GM21447 (cell line): ENCODE measurements at regions not wholly inside any gene's neighbourhood (a gene's known extent, or its start where the extent isn't known, plus 50 kb on each side); places are given as distances from the start of the nearest gene placed in this dataset.
"Not testable (repeated sequence)": the region's sequence is repeated elsewhere in the genome, so short reads cannot be mapped to it uniquely, and the experiment has no call there.

Experiments used
- ATAC-seq: cut with Tn5 transposase; IDR thresholded peaks from one replicate; pipeline ENCODE4 v1.9.1; 2021; ENCODE audit not compliant: unreplicated experiment

DNA sequence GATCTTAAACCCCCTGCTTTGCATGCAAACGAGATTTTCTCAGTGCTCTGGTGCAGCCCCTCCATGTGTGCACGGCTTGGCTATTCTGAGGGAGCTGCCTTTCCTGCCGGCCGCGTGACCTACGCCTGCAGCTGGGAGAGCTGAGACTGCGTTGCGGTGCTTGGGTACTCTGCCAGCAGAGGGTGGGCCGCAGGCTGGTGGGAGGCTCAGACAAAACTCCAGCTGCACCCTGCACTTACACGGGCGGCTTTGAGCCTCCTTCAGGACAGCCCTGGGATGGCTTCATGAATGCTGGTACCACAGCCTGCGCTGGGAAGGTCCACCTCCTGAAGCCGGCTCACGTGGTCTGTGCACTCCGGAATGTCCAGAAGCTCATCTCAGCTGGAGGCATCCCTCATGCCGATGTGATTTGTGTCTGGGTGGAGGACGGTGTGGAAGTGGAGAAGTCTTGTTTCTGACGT lies 223.7 kb downstream of the DLL1 start:
- no peak for ATAC-seq

DNA sequence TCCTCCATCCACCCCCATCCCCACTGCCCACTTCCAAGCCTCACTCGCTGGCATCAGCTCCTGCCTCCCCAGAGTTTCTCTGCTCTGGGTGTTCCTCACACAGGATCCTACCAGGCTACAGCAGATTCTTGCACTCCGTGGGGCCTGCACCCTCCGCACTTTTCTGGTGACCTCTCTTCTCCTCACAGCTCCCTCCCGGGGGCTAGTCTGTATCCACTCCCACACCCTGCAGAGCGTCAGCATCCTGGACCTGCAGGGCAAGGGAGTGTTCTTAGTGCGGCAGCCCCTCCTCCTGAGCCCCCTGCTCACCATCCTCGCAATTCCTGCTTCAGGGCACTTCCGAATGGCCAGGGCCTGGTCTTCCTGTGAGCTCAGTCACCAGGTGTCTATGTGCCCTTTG lies 224.2 kb downstream of the DLL1 start:
- ATAC-seq = no peak

DNA sequence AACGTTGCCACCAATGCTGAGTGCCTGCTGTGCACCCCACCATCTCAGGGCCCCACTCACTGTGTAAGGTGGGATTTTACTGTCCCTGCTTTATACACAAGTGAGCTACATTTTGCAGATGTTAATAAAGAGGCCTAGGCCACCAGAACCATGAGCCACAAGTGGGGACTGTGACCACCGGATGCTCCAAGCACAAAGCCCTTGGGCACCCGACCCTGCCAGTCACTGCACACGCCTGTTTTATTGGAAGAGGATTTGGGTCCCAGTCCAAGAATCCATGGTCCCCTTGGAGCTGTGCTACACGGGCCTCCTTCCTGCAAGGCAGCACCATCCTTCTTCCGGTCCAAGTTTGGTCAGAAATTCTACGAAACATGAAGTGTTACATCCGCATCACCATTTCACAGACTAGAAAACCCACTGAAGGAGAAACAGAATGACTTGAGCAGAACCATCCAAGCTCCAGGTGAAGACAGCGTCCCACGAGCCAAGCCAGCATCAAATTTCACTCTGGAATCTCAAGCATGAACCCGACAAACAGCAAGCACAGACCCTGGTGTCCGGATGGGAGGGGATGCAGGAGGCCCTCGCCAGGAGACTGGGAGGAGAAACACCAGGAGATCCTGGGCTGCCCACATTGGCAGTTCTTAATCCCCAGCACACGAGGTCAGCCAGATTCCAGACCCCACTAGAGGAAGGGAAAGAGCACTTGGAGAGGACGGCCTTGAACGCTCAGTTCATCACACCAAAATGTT lies 226.9 kb downstream of the DLL1 start:
- ATAC-seq = no peak

DNA sequence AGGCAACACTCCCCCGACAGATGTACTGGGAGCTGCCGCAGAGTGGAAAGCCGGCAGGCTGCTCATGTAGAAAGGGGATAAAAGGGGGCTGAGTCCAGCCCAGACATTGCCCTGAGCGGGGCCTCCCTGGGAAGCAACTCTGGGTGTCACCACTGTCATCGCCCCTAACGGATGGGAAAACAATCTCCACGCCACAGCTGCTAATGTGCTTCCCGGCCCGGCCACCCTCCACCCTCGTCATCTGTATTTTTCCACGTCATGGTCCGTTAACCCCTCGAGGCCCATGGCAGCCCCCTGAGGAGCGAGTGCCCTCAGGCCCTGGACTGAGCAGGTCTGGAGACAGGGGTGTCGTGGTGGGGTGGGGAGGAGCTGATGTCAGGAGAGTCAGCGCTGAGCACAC lies 227.4 kb downstream of the DLL1 start:
- no peak for ATAC-seq

DNA sequence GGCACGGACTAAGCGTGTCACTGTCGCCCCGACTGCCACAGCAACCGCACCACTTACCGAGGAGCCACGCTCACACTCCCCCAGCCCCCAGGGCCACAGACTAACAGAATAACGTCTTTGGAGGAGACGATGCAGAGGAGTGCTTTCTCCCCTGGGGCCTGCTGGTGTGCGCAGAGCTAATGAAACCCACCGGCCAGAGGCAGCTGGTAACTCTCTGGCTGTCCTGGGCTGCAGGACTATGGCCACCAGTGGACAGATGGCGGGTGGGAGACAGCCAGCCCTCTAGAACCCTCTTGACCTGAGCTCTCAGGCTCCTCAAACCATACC lies 228.0 kb downstream of the DLL1 start:
- no peak for ATAC-seq

DNA sequence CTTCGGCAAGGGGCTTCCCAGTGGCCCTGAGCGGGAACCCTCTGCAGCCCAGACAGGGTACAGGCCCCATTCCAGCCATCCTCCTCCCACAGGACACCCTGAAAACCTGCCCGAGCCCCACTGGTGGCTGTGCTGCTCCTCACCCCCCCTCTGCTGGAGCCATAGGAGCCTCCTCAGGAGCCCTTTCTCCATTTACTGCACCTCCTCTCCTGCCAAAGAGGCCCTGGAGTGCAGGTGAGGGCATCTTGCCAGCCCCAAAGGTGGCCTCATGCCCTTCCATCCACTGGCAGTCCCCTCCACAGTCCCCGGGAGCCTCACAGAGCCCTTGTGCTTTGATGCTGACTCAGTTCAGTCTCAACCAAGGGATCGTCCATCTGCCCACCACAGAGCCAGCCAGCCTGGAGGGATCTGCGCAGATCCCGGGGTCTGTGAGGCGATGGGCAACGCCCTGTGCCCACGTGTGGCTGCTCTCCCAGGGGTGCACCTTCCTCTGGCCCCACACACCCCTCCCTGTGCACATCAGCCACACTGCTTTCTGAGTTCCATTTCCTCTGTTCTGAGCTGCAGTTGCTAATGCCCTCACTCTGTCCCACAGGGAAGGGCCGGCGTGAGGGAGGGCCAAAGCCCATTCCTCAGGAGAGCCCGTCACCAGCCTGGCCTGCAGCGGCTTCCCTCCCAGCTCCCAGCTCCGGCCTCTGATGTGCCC lies 228.5 kb downstream of the DLL1 start:
- ATAC-seq = no peak

DNA sequence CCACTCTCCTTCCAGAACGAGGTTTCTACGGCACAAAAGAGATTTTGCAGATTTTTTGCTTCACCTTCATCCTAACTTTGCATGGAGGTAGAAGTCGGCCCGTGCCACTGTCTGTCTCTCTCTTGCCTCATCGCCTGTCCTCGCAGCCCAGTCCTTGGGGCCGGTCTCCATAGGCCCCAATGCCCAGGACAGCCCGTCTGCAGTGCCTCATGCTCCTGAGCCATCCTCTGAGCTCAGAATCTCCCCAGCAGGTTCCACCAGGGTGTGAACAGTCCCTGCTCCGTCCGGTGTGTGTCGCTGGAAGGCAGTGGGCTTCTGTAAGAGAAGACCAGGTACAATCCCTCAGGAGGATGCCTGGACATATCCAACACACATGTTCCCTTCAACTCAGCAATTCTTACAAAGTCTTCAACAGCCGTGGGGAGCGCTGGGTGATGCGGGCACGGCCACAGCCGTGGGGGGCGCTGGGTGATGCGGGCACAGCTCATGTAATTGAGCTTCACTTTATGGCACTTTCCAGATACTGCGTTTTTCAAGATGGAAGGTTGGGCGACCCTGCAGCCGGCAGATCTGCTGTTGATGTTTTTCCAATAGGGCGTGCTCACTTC lies 231.9 kb downstream of the DLL1 start:
- no peak for ATAC-seq

DNA sequence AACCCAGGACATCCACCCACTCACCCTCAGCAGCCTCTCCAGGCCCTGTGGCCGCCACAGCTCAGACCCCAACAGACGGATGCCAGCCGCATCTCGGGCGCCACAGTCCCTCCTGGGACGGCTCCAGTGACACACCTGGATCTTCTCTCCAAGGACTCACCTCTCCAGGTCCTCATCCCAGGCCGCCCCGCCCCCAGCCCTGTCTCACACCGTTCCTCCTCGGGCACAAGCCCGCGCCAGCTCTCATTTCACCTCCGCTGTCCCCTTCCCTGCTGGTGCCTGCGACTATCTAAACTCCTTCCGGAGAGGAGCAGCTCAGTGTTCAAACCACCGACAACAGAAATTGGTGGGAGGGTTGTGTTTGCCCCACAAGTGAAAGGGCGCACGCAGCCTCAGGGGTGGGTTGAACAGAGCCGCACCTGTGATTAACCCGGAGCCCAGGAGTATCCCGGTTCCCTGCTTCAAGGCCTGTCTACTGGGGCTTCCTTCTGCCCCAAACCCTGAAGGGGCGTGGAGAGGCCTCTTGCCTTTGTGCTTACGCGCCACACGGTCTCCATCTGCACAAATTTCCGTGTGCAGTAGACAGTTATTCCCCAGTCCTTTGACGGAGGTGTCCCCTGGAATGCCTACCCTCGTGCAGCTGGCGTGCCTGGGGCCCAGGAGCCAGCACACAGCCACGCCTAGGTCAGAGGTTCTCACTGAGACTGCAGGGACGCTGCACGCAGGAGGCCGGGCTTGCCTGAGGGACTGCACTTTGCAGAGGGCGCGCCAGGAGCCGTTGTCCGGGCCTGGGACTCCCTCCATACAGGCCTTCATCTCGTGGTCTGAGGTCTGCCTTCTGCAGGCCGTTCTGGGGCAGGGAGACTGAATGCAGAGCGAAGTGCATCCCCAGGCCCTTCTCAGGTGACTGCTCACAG lies 232.7 kb downstream of the DLL1 start:
- ATAC-seq = no peak

DNA sequence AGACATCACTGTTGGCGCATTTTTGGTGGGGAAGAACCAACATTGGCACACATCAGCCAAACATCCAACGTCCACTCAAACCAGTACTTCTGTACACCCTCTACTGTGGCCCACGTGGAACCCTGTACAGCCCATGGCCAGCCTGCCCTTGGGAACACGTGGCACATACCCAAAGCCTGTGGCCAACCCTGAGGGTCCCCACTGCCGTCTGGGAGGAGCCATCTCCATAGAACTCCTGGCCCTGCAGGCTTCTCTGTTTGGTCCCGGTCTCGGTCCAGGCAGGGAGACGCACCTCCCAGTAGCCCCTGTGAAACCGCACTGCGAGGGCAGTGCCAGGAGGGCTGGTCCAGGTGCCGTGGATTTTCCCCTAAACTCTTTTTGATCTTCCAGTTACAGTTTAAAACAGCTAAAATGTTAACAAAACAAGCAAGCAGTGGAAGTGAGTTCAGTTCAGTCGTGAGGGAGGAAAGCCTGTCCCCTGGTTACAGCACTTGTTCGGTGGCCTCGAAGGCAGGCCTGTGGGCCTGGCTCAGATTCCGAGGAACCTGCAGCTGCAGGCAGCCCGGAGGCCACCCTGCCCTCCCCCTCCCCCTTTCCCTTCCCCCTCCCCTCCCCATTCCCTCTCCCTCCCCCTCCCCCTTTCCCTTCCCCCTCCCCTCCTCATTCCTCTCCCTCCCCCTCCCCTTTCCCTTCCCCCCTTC lies 233.7 kb downstream of the DLL1 start:
- no peak for ATAC-seq

DNA sequence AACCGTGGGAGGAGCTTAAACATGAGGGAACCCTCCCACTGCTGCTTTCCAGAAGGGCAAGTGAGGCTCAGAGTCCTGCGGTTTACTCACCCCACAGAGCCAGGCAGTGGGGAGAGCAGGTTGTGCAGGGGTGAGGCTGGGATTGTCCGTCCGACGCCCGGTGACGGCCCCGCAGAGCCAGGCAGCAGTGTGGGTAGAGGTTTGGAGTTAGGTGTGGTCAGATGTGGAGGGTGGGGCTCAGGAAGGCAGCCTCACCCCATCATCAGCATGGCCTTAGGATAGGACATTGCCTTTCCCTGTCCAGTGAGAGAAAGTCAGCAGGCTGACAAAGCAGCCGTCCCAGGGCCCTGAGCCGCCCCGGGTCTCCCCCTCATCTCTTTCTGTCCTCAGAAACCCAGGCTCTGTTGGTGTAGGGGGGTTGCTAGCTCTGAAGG lies 234.6 kb downstream of the DLL1 start:
- ATAC-seq = no peak

DNA sequence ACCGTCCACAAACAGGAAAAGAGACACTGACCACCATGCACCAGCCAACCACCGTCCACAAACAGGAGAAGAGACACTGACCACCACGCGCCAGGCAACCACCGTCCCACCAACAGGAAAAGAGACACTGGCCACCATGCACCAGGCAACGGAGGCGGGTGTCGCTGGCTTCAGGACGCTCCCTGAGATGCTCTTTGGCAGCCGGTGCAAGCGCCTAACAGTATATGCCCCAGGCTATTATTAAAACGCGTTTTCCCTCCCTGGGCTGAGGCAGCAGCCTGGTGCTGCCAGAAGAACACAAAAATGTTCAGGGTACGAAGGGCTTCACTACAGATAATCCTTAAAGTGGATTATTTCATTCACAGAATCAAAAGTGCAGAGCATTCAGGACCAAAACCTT lies 235.1 kb downstream of the DLL1 start:
- not testable (repeated sequence) for ATAC-seq

DNA sequence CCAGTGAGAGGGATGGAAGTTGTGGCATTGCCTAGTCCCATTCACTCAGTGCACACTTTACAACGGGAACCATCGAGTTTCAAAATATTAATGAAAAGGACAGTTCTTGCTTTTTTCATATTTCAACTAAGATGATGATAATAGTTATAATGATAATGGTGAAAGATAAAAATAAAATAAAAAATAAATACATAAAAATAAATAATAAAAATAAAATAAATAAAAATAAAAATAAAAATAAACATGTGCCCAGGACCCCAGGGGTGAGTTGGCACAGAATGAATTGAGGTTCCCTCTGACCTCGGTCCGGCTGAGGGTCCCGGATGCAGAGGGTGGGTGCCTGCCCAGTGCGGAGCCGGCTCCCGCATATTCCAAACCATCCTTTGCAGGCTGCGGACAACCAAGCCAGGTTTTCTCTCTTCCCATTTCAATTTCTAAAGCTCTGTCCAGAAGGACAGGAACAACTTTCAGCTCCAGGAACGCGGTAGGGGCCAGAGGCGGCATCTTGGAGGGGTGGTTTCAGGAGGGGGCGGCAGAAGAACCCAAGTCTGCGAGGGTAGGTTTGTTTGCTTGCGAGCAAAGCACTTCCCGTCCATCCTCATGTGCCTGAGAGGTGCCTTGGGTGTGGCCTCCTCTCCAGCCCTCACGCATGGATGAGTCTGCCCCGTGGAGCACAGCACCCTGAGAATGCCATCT lies 236.8 kb downstream of the DLL1 start:
- no peak for ATAC-seq

DNA sequence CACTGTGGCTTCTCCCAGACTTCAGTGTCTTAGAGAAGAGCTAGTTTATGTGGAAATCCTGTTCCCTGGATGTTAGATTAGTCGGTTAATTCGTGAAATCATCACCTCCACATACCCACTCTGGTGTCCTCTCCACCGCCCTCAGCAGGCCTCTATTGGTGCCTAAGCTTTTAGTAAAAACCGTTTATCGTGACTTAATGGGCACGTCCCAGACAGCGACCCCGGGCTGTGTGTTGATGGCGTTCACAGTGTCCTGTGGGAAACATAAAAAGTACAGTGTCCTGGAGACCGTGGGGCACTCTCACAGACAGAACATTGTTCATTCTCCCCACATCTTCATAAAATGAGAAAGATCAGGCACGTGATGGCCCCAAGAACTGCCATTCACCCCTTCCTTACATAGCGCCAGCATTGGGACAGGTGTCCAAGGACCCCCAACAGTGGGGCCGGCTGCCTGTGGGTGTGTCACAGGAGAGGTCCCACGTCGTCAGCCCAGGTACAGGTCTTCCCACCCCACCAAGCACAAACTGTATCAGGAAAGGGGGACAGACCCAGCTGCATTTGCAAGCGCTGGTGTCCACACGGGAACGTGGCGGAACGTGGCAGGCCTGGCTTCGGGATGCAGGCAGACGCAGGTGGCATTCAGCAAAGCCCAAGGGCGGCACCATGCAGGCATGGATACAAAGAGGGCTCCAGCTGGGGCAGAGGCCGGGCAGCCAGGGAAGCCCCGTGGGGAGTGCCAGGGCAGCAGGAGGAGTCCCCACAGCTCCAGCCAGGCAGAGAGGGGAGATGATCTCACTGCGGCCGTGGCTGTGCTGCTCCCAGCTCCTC lies 237.7 kb downstream of the DLL1 start:
- no peak for ATAC-seq

DNA sequence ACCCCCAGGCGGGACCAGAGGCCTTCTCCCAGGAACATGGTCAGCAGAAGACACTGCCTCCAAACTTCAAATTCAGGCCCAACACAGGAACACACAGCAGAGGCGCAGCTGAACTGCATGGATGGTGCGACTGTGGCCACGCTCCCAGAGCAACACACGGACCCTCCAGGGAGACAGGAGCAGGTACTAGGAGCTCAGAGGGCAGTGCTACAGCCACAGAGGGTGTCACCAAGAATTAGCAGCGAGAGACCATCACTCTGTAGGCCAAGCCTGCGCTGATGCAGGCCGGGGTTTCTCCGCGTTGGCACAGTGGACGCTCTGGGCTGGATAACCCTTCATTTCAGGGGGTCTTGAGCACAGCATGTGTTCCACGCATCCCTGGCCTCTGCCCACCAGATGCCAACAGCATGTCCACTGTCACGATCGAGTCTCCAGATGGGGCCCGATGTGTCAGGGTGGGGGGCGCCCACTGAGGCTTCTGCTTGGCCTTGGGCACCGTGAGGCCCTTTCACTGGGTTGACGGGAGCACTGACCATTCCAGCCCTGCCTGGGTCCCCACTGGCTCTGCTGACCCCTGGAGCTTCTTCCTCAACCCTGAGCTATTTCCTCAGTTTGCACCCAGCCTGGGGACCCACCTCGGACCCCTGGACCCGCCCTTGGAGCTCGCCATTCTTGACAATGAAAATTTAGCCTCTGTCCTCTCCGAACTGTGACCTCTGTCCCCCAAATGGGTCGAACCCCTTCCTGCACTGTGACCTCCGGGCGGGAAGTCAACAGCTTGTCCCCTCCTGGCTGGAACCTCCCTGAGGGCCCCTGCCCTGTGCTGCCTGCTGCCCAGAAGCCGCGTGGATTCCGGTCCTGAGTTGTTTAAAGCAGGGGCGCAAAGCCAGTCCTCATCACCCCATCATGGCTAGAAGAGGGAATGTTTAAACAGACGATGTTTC lies 239.4 kb downstream of the DLL1 start:
- ATAC-seq = no peak

DNA sequence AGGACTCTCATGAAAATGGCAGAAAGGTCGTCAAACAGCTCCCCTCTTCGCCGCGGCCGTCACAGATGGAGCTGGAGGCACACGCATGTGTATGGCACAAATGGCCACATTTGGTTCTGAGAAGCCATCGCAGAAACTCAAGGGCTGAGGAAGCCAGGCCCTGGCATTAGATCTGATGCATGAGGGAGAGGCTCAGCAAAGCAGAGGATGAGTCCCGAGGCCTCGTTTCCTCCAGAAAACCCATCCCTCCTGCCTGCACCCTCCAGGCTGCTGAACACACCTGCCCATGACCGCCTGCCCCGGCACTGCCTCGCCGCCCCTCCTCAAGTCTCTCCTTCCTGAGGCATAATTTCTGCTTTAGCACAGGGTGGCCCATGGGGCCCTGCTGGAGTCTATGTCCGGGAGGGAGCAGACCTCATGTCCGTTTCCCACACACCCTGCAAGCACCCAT lies 240.3 kb downstream of the DLL1 start:
- no peak for ATAC-seq

DNA sequence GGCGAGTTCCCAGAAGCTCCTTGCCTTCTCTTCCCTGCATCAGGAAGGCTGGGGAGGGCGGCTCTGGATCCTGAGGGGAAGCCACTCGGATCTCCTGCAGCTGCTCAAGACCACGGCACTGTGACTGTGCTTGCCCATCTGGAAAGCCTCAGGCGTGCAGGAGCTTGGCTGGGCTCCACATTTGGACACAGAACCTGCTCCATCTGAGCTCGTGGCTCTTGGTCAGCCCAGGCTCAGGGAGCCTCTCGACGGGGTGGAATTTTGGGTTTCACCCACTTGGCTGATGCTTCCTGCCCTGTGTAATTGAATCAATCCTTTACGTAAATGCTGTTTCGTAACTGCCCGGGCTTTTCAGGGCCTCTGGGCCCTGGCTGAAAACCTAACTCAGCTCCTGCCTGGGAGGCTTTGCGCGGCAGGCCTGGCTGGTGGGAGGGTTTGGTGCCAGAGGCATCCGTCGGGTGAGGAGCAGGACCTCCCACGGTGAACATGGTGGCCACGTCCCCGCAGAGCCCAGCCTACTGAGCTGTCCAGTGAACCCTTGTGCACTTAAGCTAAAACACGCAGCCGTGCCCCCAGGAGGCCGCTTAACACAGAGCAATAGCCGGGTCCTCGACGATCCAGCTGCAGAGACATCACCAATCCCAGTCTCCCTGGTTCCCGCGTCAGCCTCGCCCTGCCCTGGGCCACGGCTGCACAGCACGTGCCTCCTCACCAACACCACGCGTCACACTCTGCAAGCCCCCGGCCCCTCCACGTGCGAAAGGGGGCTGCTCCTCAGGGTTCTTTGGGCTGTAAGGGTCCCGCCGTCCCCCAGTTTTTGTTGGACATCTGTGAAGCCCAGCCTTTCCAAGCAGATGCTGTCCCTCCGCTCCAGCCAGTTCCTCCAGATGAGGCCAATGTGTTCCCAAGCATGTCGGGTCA lies 241.0 kb downstream of the DLL1 start:
- no peak for ATAC-seq
